ENCODE measurements at regions not wholly inside any gene's neighbourhood (a gene's known extent, or its start where the extent isn't known, plus 50 kb on each side); places are given as distances from the start of the nearest gene placed in this dataset.

DNA sequence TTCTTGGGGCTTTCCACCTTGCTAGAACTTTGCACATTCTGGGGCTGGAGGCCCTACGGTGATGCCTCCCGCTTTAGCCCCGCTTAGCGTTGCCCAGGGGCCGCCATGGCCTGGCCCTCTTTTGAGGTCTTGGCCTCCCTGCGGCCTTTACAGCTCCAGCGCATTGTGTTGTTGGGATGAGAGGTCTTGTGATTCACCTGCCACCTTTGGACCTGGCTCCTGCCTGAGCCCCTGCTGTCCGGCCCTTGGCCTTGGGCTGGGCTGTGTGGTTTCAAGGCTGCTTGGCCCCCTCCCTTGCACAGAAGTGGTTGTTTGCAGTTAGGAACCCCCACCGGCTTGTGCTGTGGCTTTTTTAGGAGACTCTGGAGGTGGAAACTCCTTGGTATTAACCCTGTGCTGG, 61.0 kb upstream of the CDH4 start:
- DNase-seq = no peak

DNA sequence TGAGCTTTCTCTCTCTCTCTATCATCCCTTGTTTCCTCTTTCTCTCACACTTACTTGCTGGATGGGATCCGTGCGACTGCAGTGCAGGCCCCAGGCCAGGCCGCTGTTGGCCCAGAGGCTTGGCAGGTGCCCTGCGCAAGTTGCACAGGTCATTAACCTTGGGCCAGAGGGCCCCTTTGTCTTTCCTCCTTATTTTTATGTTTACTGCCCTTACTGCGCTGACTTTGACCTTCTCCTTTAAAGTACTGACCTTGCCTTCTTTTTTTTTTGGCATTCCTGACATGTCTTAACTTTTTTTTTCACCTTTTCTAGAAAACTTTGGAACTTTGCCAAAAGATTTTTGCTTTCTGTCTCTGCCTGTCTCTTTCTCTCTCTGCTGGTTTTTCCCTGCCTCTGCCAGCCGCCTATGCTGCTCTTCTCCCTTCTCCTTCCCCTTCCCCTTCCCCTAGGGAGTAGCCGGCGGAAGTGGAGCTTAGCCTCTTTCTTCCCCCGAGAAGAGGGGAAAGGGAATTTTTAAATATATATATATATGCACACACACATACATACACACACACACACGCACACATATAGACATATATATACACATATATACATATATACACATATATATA, 59.6 kb upstream of the CDH4 start:
- no peak for DNase-seq

DNA sequence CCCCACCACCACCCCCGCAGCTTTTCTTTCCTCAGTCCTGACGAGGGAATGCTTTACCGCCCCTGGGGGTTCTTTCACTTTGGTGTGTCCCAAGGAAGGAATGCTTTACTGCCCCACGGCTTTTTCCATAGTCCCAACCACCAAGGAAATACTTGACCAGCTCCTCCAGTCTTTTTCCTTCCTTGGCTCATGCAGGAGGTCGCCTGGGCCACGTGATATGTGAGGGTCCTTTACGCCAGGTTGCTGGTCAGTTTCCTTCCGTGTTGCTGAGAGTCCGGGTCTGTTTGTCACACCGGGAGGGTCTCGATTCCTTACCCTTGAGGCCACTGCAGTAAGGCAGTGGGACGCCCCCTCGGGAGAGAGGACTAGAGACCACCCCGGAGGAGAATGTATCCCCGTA, 58.9 kb upstream of the CDH4 start:
- no peak for DNase-seq

Measured in NCI-H446 (cell line).